ENCODE measurements at regions not wholly inside any gene's neighbourhood (a gene's known extent, or its start where the extent isn't known, plus 50 kb on each side); places are given as distances from the start of the nearest gene placed in this dataset.
"Not testable (repeated sequence)": the region's sequence is repeated elsewhere in the genome, so short reads cannot be mapped to it uniquely, and the experiment has no call there.

- not testable (repeated sequence) for TF ChIP-seq CTCF (IDR thresholded peaks at IDR 0.05 in 4 of 5, conservative IDR thresholded peaks at IDR 0.05 in 1 of 5); POLR2A (IDR thresholded peaks at IDR 0.05)
These were observed 70.4 kb upstream of the PLGLB2 start for GRCh38 chr2:87677421-87677923.
